Fibroblast of peridontal ligament (primary cell): ENCODE measurements at regions not wholly inside any gene's neighbourhood (a gene's known extent, or its start where the extent isn't known, plus 50 kb on each side); places are given as distances from the start of the nearest gene placed in this dataset.
A peak's percentile ranks its signal among the peaks of the same experiment; 100 is the strongest.
"Not testable (repeated sequence)": the region's sequence is repeated elsewhere in the genome, so short reads cannot be mapped to it uniquely, and the experiment has no call there.

Experiments
- DNase-seq: peaks from one replicate; pipeline ENCODE4 v3.0.0-alpha.2; 2010; ENCODE audit errors: extremely low read depth

- DNase-seq = peak; percentile 6
Observed at GRCh38 chr2:100703213-100703612, 116.7 kb upstream of the NPAS2 start.

GRCh38 chr2:100703739-100704138, 116.2 kb upstream of the NPAS2 start:
- no peak for DNase-seq

- no peak for DNase-seq
Observed at GRCh38 chr2:100704156-100704555, 115.8 kb upstream of the NPAS2 start.

DNA sequence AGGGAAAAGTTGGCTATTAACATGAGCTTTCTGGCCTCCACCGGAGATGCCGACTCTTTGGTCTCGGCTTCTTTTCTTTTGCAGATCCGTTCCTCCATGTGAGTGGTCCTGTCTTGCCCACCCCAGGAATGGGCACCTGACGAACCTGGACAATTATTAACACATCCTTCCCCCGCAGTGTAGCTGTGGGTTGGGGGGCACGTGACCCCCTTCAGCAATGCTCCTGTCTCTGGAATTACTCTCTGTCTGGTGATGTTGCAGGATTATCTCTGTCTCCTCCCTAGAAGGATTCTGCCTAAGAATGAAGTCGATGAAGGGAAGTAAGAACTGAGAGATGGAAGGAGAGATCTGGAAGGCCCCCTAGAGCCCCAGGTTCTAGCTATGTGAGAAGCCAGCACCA, 115.2 kb upstream of the NPAS2 start:
- no peak for DNase-seq

DNA sequence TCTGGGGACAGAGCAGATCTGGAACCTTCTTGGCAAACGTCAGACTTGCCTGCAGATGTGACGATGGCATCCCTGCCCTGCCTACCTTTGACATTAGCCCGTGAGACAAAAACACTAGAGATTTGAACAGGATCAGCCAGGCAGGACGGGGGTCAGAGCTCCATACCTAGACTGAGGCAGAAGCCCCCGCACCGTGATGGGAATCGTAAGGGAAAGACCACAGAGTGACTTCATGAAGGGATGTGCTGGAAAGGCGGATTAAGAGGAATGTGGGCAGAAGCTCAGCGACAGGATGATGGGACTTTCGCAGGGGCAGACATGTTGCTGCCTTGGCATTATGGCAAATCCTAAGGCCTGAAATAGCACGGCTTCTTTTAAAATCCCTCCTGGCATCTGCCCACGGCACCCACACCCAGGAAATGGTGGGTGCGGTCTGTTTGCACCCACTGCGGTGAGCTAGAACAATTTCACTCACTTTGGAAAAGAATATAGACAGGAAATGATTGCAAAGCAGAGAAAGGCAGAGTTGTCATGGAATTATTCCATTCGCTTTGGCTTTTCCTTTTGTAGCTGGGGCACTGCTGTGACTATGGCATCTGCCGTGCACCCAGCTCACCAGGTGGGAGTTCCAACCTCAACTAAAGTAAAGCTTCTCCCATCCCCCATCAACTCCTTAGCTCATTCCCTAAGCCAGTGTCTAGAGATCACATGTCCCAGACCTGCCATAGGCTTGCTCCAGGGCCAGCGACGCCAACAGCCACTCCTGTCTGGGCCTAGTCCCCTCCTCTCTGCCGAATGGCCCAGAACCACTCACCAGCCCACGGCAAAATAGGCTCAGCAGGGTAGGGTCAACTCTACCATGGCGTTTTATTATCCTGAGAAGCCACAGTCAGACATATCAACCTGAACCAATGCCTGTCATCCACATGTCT, 112.7 kb upstream of the NPAS2 start:
- no peak for DNase-seq

DNA sequence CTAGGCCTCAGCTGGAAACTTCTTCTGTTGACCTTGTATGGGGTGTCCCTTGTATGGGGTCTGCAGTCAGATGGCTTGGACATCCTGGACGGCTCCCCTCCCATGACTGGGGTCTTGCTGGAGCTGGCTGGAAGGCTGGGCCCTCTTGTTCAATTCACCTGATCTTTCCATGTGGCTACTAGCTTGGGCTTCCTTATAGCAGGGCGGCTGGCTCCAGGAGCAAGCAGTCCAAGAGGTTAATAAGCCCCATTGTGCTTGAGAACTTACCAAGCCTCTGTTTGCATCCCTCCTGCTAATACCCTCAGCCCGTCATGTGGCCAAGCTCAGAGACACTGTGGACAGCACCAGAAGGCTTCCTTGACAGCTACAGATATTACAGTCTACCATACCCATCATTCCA, 111.6 kb upstream of the NPAS2 start:
- no peak for DNase-seq

- no peak for DNase-seq
Observed at GRCh38 chr2:100713106-100713505, 106.8 kb upstream of the NPAS2 start.

GRCh38 chr2:100714396-100715010, 105.4 kb upstream of the NPAS2 start:
- DNase-seq = peak; percentile 29

GRCh38 chr2:100715861-100716260, 104.1 kb upstream of the NPAS2 start:
- DNase-seq = not testable (repeated sequence)

DNA sequence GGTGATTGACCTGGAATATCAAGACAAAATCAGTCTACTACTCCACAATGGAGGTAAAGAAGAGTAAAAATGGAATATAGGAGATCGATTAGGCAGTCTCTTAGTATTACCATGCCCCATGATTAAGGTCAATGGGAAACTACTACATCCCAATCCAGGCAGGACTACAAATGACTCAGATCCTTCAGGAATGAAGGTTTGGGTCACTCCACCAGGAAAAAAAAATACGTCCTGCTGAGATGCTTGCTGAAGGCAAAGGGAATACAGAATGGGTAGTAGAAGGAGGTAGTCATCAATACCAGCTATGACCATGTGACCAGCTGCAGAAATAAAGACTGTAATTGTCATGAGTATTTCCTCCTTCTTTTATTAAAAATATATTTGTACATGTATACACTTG, 103.4 kb upstream of the NPAS2 start:
- DNase-seq = no peak

DNA sequence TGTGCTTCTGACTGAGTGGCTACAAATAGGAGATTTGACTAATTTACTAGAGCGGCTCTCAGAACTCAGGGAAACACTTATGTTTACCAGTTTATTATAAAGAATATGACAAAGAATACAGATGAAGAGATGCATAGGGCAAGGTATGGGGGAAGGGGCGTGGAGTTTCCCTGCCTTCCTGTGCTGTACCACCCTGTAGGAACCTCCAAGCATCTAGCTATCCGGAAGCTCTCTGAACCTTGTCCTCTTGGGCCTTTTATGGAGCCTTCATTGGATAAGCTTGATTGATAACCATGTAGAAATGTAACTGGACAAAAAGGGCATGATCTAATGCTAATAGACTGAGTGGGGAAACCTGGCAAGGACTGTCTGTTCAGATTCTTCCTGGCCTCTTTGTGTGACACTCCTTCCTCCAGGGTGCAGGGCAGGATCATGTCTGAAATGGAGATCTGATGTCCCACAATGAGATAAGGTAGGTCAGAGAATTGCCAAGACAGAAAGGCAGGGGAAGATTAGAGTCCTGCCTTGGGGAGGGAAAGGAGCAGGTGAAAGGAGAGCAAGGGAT, 101.8 kb upstream of the NPAS2 start:
- no peak for DNase-seq

GRCh38 chr2:100720445-100720844, 99.5 kb upstream of the NPAS2 start:
- DNase-seq = no peak

- no peak for DNase-seq
Observed at GRCh38 chr2:100721693-100722092, 98.2 kb upstream of the NPAS2 start.

DNA sequence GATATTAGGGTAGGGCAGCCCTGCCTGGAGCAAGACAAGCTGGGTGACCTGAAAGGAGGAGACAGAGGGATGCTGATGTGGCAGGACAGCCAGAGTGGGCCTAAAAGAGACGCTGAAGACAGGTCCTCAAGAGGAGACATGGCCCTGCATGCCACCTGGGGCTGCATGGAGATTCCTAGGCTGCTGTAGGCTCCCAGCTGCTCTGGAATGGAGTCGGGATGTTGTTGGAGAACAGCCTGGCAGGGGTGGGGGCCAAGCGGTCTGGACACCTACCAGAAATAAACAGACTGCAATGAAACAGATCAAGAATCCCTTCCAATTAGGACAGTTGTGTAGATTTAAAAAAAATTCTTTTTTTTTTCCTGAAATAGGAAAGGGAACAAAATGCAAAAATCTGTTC, 97.8 kb upstream of the NPAS2 start:
- DNase-seq = no peak

GRCh38 chr2:100726866-100727265, 93.1 kb upstream of the NPAS2 start:
- DNase-seq = no peak

DNA sequence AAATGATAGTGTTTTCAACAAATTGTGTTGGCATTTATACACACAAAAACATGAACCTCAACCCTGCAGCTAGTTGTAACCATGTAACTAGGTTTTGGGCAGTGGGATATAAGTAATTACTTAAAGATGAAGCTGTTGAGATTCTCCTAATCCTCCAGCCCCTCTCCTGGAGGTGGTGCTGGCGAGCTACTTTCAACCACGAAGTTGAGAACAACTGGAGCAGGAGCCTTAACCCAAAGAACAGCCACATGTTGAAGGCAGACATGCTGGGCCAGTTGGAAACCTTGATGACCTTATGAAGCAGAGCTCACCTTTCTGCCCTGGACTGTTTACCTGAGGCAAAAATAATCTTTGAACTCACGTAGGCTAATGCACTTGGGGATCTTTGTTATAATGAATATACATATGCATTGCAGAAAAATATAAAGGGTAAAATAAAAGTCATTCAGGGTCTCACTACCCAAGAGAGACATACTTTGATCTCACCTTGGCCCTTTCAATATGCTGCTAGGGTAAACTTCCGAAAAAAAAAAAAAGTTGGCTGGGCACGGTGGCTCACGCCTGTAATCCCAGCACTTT, 89.6 kb upstream of the NPAS2 start:
- peak; percentile 83 for DNase-seq

DNA sequence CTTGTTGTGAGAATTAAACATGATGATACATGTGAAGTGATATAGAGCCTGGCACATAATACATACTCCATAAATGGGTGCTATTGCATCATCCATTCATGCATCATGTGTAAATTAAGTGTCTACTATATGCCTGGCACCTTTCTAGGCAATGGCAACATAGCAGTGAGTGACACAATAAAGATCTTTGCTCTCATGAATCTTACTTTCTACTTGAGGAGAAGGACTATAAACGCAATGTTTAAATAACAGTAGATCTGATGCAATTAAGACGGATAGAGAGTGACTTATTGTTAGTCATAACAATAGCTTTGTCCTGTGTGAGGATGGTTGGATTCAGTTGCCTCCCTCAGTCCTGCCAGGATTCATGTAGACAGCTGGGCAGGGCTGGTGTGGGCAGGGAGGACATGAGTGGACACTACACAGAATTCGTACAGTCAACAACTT, 88.4 kb upstream of the NPAS2 start:
- DNase-seq = peak; percentile 64

DNA sequence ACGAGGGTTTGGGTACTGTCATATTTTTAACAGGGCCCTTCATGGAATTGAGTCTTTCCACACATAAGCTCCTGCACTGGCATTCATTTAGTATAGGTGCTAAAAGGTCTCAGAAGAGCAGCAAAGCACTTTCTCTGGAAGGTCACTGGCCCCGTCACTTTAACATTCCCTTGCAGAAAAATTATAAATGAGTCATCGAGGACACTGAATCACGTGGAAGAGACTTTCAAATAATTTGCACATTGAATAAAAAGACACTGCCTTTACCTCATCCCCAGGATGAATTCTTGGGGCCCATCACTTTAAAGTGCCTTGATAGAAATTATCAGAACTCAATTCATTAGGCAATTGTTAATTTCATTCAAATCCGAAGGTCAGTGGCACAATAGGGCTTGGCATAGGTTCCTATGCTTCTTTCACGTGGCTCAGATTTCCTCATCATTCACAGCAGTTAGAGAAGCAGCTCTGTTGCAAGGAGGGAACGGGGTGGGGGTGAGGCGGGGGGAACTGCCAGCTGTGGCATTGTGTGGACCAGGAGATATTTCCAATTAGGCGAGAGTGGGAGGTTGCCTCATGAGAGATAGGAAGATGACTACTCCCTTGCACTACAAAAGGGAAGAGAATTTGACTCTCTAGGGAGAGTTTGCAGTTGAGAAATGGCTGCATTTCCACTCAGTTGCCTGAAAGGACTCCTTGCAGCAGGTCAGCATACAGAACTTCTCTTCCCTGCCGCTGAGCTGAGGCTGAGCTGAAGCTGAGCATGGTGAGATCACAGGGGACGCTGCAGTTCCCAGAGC, 86.3 kb upstream of the NPAS2 start:
- peak; percentile 88 for DNase-seq

DNA sequence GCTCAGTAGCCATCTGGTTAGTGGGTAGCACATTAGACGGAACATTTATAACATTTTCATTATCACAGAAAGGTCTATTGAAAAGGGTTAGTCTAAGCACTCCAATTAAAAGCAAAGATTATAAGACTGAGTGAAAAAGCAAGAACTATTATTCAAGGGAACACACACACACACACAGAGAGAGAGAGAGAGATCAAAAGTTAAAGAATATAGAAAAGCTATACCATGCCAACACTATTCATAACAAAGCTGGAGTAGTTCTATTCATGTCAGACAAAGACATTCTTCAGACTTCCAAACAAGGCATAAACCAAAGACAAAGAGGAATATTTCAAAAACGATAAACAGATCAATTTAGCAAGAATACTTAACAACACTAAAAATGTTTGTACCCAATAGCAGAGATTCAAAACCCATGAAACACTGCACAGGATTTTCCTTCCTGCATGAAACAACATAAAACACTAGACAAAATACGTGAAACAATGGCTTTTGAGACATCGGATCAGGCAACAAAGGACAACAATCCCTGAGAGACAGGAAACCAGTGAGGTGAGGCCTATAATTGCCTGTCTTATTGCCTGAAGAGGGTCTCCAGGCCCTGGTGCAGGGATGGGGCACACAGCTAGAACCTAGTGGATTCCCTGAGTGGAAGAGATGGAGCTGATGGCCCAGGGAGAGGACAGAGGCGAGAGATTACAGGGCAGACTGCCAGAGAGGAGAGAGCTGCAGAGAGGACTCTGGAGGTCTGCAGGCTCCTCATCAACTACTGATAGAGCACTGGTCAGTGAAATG, 83.6 kb upstream of the NPAS2 start:
- no peak for DNase-seq

- no peak for DNase-seq
Observed at GRCh38 chr2:100739735-100740432, 80.1 kb upstream of the NPAS2 start.
